GDM1 (cell line): ENCODE measurements at regions not wholly inside any gene's neighbourhood (a gene's known extent, or its start where the extent isn't known, plus 50 kb on each side); places are given as distances from the start of the nearest gene placed in this dataset.

Source experiments
- DNase-seq: peaks from one replicate; lab custom pipeline; 2025; lab: John Stamatoyannopoulos, UW

GRCh38 chr3:162007722-162008121, 511.1 kb downstream of the OTOL1 start:
- DNase-seq: no peak

- no peak for DNase-seq
Observed at GRCh38 chr3:162012633-162013032, 516.0 kb downstream of the OTOL1 start.

GRCh38 chr3:162014284-162014683, 517.7 kb downstream of the OTOL1 start:
- DNase-seq: no peak

- no peak for DNase-seq
Observed at GRCh38 chr3:162015856-162016255, 519.2 kb downstream of the OTOL1 start.

GRCh38 chr3:162019817-162020216, 523.2 kb downstream of the OTOL1 start:
- no peak for DNase-seq

- no peak for DNase-seq
Observed at GRCh38 chr3:162021206-162021605, 524.6 kb downstream of the OTOL1 start.

GRCh38 chr3:162022911-162023310, 526.3 kb downstream of the OTOL1 start:
- DNase-seq: no peak

GRCh38 chr3:162029736-162030135, 533.1 kb downstream of the OTOL1 start:
- no peak for DNase-seq

GRCh38 chr3:162034368-162034767, 537.8 kb downstream of the OTOL1 start:
- DNase-seq: no peak

GRCh38 chr3:162041622-162042021, 545.0 kb downstream of the OTOL1 start:
- DNase-seq: no peak

- no peak for DNase-seq
Observed at GRCh38 chr3:162052636-162053035, 556.0 kb downstream of the OTOL1 start.

- no peak for DNase-seq
Observed at GRCh38 chr3:162072656-162073164, 576.1 kb downstream of the OTOL1 start.

- DNase-seq: no peak
Observed at GRCh38 chr3:162073422-162073975, 576.9 kb downstream of the OTOL1 start.

GRCh38 chr3:162077108-162077507, 580.5 kb downstream of the OTOL1 start:
- DNase-seq: no peak

GRCh38 chr3:162082516-162082915, 585.9 kb downstream of the OTOL1 start:
- DNase-seq: no peak

- no peak for DNase-seq
Observed at GRCh38 chr3:162087361-162087760, 590.8 kb downstream of the OTOL1 start.

GRCh38 chr3:162092751-162093150, 596.1 kb downstream of the OTOL1 start:
- peak; percentile 39 for DNase-seq

- DNase-seq: peak; percentile 65
Observed at GRCh38 chr3:162094301-162094700, 597.7 kb downstream of the OTOL1 start.

- no peak for DNase-seq
Observed at GRCh38 chr3:162096874-162097273, 600.3 kb downstream of the OTOL1 start.

- no peak for DNase-seq
Observed at GRCh38 chr3:162103808-162104207, 607.2 kb downstream of the OTOL1 start.

GRCh38 chr3:162111861-162112260, 615.3 kb downstream of the OTOL1 start:
- no peak for DNase-seq

- no peak for DNase-seq
Observed at GRCh38 chr3:162112719-162113118, 616.1 kb downstream of the OTOL1 start.

- no peak for DNase-seq
Observed at GRCh38 chr3:162117961-162118360, 621.4 kb downstream of the OTOL1 start.

- no peak for DNase-seq
Observed at GRCh38 chr3:162119651-162120050, 623.0 kb downstream of the OTOL1 start.
